Cardiac muscle cell (in vitro differentiated cells and primary cell): ENCODE measurements at regions not wholly inside any gene's neighbourhood (a gene's known extent, or its start where the extent isn't known, plus 50 kb on each side); places are given as distances from the start of the nearest gene placed in this dataset.

Experiments
- DNase-seq, 2 donors: peaks; one replicate each; pipeline versions ENCODE4 v3.0.0 to v3.0.0-alpha.2; 2010 to 2017; ENCODE audit warnings: low read depth in 1 of 2, low spot score in 1 of 2
- H3K27ac ChIP-seq: fragments of 200-600 bp; sonication (generic); 2 replicates; pipeline ENCODE4 v1.5.1; 2016
- H3K27me3 ChIP-seq: fragments of 200-600 bp; sonication (generic); 2 replicates; pipeline ENCODE4 v1.6.0; 2016; ENCODE audit warnings: control low read depth
- H3K36me3 ChIP-seq: fragments of 200-600 bp; sonication (generic); 2 replicates; pipeline ENCODE4 v1.5.1; 2016; ENCODE audit warnings: control low read depth
- H3K4me1 ChIP-seq: fragments of 200-600 bp; sonication (generic); 2 replicates; pipeline ENCODE4 v1.8.1; 2017; ENCODE audit warnings: low read depth, mild to moderate bottlenecking, mixed run types
- H3K4me3 ChIP-seq: fragments of 200-600 bp; sonication (generic); 2 replicates; pipeline ENCODE4 v1.5.1; 2016; ENCODE audit warnings: mild to moderate bottlenecking
- H3K9me3 ChIP-seq: fragments of 200-600 bp; sonication (generic); 2 replicates; pipeline ENCODE4 v1.5.1; 2017; ENCODE audit warnings: low read depth, mild to moderate bottlenecking, control low read depth
- TF ChIP-seq, protein P1 (sequence below): IDR thresholded peaks from 2 replicates; pipeline ENCODE4 v1.5.1; 2012; ENCODE audit warnings: low read depth, mild to moderate bottlenecking, low read length

- Histone ChIP-seq H3K4me3 (no peak overlapping the region), H3K9me3 (no peaks in the 10 kb centered on the region), H3K27ac (no peak overlapping the region), H3K4me1 (peaks cover 5% of the 10 kb centered on the region), H3K27me3 (no peaks in the 10 kb centered on the region), H3K36me3 (no peaks in the 10 kb centered on the region)
- TF ChIP-seq, protein P1, sequence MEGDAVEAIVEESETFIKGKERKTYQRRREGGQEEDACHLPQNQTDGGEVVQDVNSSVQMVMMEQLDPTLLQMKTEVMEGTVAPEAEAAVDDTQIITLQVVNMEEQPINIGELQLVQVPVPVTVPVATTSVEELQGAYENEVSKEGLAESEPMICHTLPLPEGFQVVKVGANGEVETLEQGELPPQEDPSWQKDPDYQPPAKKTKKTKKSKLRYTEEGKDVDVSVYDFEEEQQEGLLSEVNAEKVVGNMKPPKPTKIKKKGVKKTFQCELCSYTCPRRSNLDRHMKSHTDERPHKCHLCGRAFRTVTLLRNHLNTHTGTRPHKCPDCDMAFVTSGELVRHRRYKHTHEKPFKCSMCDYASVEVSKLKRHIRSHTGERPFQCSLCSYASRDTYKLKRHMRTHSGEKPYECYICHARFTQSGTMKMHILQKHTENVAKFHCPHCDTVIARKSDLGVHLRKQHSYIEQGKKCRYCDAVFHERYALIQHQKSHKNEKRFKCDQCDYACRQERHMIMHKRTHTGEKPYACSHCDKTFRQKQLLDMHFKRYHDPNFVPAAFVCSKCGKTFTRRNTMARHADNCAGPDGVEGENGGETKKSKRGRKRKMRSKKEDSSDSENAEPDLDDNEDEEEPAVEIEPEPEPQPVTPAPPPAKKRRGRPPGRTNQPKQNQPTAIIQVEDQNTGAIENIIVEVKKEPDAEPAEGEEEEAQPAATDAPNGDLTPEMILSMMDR, result no peak
- peak in 1 of 2 donors; percentile 37 for DNase-seq
These were observed 319.3 kb upstream of the B3GAT1 start for GRCh38 chr11:134731213-134731961.

GRCh38 chr11:134730561-134731212 lies 318.6 kb upstream of the B3GAT1 start:
- TF ChIP-seq, protein P1, result no peak
- peaks cover 5% of the 10 kb centered on the region for H3K4me1 ChIP-seq
- no peaks in the 10 kb centered on the region for H3K27me3 ChIP-seq
- no peak overlapping the region for H3K27ac ChIP-seq
- DNase-seq, result no peak
- no peaks in the 10 kb centered on the region for H3K9me3 ChIP-seq
- H3K4me3 ChIP-seq, result no peak overlapping the region
- H3K36me3 ChIP-seq, result no peaks in the 10 kb centered on the region

DNA sequence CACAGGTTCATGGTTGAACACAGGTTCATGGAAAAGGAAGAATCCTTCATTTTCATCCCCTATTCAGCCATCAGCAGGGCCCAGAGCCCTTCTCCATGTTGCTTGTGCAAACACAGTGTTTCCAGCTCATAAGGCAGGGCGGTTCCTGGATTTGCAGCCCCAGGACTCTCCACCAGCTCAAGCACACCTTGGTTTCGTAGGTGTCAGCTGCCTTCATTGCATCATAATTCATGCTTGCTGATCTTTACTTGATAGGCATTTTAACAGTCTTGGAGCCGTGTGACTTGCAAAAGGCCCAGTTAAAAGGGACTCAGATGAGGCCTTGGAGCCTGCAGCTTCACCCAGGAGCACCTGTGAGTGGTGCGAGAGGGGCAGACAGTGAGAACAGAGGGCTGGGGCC lies 318.1 kb upstream of the B3GAT1 start:
- Histone ChIP-seq H3K27me3 (no peaks in the 10 kb centered on the region), H3K9me3 (no peaks in the 10 kb centered on the region), H3K27ac (no peak overlapping the region), H3K36me3 (no peaks in the 10 kb centered on the region), H3K4me1 (peaks cover 5% of the 10 kb centered on the region), H3K4me3 (no peak overlapping the region)
- TF ChIP-seq, protein P1, result no peak
- no peak for DNase-seq

DNA sequence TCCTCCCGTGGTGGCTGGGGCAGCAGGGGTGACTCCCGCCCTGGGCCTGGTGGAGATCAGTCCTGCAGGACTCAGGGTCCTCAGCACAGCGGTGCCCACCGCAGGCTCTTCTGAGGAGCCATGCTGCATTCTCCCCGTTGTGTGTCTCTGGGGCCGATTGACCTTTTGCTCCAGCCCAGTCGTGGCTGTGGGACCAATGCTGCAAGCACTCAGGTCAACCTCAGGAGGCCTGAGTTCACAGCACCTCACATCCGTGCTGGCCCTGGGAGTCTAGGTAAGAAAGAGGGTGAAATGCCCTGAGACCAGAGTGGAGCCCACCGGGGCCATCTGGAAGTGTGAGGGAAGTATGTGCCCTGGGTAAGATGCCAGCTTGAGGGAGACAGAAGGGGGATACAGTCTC lies 316.1 kb upstream of the B3GAT1 start:
- peaks cover 5% of the 10 kb centered on the region for H3K4me1 ChIP-seq
- TF ChIP-seq, protein P1, result no peak
- no peaks in the 10 kb centered on the region for H3K27me3 ChIP-seq
- H3K36me3 ChIP-seq, result no peaks in the 10 kb centered on the region
- no peak for DNase-seq
- H3K9me3 ChIP-seq, result no peaks in the 10 kb centered on the region
- no peak overlapping the region for H3K4me3 ChIP-seq
- H3K27ac ChIP-seq, result no peak overlapping the region

- Histone ChIP-seq H3K27me3 (no peaks in the 10 kb centered on the region), H3K4me1 (peaks cover 5% of the 10 kb centered on the region), H3K4me3 (no peak overlapping the region), H3K9me3 (no peaks in the 10 kb centered on the region), H3K36me3 (no peaks in the 10 kb centered on the region), H3K27ac (no peak overlapping the region)
- TF ChIP-seq, protein P1, result no peak
- no peak for DNase-seq
These were observed 315.6 kb upstream of the B3GAT1 start for GRCh38 chr11:134727636-134728035.
